C1 segment of cervical spinal cord (tissue), 14 donors: ENCODE measurements at regions not wholly inside any gene's neighbourhood (a gene's known extent, or its start where the extent isn't known, plus 50 kb on each side); places are given as distances from the start of the nearest gene placed in this dataset.

ENCODE experiments used
- DNase-seq, 14 donors: peaks; one replicate each; lab custom pipeline; 2025; lab: John Stamatoyannopoulos, UW

DNA sequence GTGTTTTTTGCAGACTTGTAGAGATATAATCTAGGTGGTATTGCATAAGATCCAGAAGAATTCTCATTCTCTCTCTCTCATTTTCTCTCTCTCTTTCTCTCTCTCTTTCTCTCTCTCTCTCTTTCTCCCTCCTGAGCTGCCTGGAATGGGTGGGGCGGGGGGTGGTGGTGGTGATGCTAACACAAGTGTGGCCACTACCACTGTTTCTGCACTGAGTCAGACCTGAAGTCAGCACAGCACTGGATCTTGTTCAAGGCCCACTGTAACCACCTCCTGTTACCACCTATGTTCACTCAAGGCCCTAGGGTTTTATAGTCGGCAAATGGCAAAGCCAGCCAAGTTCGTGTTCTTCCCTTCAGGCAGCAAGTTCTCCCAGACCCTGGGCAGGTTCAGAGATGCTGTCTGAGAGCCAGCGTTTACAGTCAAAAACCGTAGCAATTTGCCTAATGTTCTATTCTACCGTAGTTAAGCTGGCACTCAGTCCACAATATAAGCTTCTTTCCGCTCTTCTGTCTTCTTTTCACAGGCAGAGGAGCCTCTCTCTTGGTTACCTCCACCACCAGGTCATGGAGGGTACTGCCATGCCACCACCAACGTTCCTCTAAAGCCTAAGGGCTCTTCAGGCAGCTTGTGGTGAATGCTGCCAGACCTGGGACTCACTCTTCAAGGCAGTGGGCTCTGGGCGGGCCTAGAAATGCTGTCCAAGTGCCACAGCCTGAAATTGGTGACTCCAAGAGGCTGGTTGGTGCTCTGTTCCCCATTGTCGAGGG, 235.7 kb upstream of the PRR16 start:
- no peak for DNase-seq

DNA sequence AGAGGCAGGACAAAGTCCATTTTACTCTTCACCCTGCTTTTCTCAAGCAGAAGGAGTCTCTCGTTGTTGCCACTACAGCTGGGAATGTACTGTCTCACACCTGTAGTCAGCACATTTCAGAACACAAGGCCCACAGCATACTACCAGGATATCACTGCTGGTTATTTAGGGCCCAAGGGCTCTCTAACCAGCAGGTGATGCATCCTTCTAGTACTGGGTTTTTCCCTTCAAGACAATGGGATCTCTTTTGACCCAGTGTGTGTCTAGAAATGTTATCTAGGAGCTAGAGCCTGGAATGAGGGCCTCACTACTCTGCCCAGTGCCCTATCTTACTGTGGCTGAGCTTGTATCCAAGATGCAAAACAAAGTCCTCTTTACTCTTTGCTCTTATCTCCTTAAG, 235.1 kb upstream of the PRR16 start:
- DNase-seq, result no peak

DNA sequence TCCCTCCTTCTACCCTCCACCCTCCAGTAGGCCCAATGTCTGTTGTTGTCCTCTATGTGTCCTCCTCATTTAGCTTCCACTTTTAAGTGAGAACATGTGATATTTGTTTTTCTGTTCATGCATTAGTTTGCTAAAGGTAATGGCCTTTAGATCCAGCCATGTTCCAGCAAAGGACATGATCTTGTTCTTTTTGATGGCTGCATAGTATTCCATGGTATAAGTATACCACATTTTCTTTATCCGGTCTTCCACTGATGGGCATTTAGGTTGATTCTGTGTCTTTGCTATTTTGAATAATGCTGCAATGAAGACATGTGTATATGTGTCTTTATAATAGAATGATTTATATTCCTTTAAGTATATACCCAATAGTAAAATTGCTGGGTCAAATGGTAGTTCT, 232.5 kb upstream of the PRR16 start:
- DNase-seq, result no peak

DNA sequence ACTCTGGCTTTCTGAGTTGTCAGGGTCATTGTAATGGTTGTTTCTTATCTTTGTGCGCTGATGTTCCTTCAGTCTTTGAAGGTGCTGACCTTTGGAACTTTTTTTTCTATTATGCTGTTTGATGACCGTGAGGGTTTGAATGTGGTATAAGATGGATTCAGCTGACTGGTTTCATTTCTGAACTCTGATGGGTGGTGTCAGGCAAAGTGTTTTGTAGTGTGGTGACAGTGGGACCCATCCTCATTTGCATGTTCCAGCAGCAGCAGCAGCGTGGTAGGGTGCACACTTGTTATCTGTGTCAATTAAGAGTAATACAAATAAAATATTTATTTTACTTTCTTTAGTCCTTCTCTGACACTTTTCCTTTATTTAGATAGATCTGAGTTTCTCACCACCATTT, 227.7 kb upstream of the PRR16 start:
- no peak for DNase-seq

DNA sequence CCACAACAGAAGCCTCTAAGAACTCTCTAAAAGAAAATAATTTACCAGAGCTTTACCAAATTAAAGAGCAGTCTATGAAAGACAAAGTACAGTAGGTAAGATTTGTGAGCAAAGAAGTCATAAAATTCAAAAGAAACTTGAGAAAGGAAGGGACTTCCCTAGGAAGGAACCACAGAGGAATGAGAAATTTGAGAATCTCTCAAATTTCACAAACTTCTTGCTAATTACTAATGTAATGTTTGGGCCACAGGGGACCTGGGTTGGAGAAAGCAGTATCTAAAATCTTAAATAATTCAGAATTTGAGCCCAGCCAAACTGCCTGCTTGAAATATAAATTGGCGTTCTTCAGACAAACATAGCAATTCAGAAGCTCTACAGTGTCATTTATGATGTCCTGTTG, 225.0 kb upstream of the PRR16 start:
- DNase-seq, result no peak

DNA sequence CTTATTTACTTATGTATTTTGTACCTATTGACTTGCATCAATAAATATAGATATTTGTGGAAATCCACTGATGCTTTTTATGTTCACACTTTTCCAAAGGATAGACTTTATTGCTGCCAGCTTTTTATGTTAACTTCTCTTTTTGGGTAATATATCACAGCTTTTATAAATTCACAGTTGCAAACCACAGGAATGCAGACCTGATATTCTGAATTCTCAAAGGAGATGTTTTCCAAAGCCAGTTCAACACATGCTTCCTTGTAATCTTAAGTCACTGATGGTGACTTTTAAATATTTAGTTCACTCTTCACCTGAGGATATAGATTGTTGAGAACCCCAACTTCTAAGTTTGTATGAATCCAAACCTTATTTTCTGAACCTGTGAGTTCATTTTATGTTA, 223.4 kb upstream of the PRR16 start:
- DNase-seq, result no peak

DNA sequence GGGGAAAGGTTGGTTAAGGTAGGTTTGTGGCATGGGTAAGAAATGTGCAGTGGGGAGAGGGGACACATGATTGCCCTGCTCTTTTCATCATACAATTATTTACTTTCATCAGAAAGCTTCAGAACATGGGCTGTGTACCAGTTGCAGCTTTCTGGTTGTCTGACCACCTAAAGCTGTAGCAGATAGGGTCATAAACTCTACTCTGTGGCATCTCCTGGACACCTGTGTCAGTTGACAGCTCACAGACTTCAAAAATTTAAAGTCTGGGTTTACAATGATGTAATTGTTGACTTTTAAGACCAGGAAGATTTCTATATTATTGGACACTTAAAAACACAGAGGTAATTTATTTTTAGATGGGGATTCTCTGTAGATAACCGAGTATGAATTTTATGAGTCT, 222.7 kb upstream of the PRR16 start:
- DNase-seq, result no peak

DNA sequence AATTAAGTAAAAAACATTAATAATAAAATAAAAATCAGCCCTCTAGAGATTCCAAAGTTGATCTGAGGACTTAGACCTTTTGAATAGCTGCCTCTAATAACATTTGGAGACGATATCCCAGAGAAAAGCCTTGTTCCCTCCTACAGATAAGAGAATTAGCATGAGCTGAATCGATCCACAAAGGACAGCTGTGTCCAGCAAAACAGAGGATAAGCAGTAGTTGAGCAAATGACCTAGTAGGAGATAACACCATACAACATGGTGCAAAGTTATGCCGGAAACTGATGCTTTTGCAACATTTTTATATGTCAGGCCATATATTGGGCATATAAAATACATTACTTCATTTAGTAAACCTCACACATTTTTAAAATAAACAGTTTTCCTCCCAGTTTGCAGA, 212.2 kb upstream of the PRR16 start:
- DNase-seq, result no peak

DNA sequence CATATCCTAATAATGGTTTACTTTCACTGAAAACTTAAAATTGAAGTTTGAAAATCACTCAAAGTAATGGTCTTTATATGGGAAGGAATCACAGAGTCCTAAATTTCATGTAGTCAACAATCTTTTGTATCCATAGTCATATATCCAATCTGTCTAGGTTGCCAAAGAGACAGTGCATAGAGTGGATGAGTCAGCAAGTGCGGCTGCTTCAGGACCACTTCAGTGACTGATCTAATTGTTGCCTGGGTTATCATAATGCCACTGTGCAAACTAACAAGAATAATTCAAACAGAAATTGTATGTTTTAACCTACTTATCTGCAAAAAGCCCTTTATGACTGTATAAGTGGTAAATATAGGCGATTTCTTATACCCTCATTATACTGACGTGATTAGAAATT, 211.3 kb upstream of the PRR16 start:
- DNase-seq, result no peak

DNA sequence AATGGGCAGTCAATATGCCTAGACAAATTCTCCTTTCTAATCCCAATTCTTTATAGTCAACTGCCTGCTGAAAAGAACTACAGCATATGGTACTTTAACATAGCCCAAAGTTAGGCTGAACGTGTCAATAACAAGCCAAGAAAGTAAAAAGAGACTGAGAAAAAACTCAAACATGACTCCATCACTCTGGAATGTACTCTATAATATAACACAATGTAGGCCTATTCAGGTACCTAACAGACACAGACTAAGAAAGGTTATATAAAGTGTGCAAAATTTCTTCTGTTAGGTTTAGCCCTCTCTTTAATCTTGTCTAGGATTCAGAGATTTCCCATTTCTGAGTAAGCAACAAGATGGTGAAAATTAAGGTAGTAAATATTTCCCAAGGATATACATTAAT, 209.7 kb upstream of the PRR16 start:
- no peak for DNase-seq

DNA sequence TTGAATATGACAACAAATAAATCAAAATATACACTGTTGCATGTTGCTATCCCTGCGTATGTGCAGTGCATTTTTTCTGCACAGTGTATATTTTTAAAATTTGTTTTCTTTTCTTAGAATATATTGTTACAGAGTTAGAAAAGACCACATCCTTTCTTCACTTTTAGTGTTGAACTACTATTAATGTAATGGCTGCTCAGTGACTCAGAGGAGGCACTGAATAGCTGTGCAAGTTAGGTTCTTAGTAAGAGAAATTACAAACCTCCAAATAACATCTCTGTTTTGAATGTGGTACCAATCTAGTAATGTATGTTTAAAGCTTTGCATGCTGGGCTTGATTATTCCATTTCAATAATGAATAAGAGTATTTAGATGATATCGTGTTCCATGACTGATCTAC, 208.9 kb upstream of the PRR16 start:
- no peak for DNase-seq

DNA sequence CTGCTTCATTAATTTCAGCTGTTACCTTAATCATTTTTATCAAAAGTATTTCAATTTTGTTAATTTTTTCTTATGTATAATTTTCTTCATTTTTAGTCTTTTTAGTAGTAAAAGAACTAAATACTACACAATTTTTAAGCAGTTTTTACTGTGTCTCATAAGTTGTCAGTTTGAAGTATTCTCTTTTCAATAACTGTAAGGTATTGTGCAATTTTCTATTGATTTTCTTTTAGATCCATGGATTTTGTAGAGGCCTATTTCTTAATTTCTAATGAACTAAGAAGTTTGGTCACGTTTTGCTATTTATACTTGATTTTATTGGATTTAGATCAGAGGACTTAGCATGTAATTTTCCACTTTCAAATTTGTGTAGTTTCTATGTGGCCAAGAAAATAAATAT, 207.7 kb upstream of the PRR16 start:
- DNase-seq, result no peak

DNA sequence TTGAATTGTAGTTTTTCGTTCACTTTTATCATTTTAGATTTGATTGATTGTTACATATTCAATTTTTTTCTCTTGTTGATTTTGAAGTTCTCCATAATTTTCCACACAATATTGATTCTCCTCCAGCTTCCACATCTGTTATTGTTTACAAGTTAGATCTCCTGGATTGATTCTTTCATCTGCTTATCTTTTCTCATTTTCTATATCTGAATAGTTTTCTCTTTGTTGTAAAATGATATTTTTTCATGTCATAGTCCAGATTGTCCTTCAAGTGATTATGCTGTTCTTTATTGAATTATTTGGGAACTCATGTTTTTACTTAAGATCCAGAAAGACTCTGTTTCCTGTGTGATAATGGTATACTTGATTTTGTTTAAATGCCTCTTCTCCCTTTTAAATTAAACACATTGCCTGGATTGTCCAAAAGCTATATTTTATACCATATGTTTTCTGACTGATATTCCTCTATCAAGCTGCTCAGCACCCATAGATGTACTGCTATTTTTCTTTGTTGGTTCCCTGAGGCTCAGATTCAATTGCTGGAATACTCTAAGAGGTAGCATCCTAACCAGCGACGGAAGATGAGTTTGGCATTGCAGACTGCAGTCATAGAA, 206.6 kb upstream of the PRR16 start:
- DNase-seq, result no peak

DNA sequence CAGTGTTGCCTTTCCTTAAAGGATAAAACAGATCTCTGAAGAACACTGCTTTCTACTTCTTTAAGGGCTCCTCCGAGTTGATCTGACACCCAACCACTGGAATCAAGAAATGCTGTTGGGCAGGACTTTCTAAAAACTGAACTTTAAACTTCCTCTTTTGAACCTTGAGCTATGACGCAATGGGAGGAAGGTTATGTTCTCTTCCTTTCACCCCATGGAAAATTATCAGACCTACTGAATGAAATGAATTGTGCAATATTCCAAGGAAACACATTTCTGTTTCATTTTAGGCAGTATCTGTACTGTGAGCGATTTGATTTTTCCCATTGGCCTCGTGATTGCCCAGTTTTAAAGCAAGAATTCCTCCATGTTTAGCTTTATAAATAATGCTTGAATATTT, 206.0 kb upstream of the PRR16 start:
- no peak for DNase-seq

DNA sequence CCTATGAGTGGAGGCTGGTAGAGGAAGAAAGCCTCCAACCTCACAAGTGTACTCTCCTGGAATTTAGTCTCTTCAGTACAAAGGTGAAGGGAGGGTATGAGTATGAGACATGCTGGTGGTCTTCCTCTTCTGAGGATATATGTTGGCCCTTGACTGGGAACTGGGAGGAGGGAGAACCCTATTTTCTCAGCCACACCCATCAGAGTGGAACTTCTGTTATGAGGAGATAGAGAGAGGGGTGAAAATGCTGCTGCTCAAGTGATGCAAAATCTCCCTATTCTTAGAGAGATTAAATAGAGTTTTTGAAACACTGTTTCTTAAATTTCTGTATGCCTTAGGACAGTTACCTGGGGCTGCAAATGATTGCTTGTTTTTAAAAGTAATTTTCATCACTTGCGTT, 203.4 kb upstream of the PRR16 start:
- DNase-seq, result no peak

DNA sequence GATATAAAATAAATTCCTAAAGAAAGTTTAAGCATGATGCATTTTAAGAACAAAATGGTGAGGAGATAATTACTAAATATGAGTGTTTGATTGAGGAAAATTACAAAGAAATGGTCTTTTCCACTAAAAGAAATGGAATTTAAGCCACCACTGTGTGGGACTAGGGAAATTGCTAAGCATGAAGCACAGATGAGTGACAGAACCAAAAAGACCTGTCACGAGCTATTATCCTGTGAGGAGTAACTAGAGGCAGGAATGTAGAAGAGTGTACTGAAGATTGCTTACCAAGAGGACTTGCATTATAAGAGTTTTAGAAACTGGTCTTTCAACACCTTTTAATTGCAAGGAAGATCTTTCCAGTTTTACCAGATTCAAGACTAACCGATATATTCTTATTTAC, 193.6 kb upstream of the PRR16 start:
- DNase-seq, result no peak

DNA sequence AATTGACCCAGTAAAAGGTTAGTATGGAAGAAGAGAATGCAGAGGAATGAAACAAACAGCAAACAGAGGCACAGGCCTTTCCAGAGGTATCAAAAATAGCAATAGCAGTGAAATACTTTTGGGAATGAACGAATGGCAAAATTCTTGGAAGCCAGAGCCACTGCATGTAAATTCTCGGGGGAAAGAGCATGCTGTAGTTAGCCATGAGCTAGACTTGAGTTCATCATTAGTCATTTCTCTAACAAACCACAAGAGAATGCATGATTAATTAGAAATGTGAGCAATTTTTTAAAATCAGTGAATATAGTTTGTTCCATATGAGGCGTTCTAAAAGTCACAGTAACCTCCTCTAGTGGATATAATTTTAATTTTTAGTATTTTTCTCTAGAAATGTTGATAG, 170.3 kb upstream of the PRR16 start:
- DNase-seq, result no peak

DNA sequence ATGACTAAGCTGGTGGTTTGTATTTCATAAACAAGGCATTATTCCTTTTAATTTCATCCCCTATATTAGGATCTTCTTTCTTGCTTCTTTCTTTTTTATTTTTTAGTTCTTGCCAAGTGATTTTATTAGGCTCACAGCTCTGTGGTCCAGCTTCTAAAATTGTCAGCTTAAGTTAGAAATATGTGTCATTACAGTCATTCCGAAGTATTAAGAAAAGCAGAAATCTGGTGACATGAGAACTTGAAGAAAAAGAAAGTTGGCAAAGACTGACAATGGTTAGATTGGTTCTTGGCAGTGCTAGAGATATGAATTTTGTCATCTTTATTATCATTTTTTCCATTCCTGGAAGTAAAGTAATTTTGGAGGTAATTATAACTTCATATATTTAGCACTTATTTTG, 166.5 kb upstream of the PRR16 start:
- no peak for DNase-seq

DNA sequence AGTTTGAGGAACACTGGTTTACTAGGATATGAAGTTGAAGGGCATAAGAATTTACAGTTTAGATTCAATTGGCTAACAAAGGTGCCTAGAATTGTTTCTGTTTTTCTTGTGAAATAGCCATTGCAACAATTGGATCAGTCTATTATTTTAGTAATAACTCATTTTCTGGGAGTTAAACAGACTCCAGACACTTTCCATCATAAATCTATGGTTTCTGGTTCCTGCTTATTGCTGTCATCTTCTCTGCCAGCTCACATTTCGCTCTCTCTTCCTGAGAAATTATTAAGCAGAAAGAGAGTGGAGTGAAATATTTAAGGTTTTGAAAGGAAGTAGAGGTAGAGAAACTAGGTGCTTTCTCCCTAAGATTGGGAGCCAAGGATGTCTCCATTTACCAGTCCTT, 165.1 kb upstream of the PRR16 start:
- no peak for DNase-seq

DNA sequence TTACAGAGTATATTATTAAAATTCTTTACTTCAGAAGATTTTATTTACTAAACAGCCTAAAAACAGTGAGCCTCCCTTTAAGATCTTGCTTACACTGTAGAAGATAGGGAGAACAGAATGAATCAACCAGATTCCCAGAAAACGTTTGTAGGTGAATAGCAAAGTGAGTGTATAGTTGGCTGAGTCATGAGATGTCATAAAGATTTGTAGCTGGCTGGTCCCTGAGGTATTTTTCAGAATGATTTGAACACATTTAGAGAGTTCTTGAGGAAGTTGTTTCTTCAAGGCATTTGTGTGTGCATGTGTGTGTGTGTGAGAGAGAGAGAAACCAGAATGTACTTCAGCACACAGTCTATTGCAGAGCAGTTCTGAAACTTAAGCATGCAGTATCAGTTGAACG, 159.4 kb upstream of the PRR16 start:
- DNase-seq, result no peak

DNA sequence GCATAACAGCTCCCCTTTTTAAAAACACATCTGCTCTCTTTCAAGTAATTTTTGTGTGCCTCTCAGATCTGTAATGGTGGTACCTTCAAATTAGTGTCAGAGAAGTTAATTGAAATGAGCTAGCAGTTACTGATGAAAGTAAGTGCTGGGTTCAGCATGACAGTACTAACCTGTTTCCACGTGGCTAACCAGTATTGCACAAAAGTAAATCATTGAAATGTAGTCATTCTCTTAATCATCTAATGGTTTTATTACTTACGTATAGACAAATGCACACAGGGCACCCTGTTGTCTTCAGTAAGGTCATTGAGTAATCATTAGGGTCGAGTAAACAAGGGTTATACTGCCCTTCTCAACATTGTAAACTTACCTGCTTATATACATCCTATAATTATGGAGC, 157.8 kb upstream of the PRR16 start:
- no peak for DNase-seq

DNA sequence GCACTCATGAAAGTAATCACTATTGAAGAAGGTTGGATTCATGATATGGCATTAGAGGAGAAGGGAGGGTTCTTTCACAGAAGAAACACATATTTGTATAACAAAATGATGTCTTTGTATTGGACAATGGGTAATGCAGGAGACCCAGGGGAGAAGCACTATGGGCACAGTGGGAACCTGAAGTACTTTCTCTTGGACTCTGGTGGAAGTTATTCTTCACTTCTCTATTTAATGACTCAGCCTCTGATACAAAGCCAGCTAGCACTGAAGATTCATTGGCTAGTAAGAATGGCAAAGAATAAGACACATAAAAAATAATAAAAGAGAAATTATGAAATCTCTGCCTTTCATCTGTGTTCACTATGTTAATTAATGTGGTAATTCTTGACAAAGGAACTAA, 149.9 kb upstream of the PRR16 start:
- DNase-seq, result no peak

DNA sequence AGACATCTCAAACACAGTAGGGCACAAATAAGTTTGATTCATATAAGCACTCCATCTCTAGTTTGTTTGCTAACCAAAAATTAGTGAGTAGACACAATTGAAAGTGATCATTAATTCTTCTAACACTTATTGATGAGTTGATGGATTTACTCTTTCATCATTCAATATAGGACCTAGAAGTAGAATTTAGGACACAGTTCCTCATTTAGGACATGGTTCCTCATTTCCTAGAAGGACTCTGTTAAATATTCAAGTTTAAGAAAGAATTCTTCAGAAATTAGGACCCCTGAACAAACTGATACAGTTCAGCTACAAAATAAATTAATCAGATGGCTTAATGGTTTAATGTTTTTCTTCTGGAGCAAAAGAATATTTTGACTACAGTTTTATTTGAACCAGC, 143.5 kb upstream of the PRR16 start:
- no peak for DNase-seq

DNA sequence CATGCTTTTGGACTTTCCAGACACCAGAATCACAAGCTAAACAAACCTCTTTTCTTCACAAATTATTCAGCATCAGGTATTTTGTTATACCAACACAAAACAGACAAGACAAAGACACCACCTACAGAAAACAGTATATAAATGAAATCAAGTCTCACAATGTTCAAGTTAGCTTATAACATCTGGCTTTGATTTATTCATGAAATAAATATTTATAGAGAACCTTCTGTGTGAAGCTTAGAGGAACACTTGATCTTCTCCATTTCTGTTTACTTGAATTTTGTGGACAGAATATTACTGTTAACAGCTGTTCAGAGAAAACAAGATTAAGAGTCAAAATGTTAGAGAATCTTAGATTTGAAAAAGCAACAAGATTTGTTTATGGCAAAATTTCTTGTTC, 137.4 kb upstream of the PRR16 start:
- DNase-seq, result no peak
